Erythroblast (primary cell): ENCODE measurements at regions not wholly inside any gene's neighbourhood (a gene's known extent, or its start where the extent isn't known, plus 50 kb on each side); places are given as distances from the start of the nearest gene placed in this dataset.

Experiments used
- GATA1 ChIP-seq: IDR thresholded peaks from 2 replicates; pipeline ENCODE4 v1.6.1; 2011; ENCODE audit warnings: low read depth, mild to moderate bottlenecking, control low read depth, low read length, moderate library complexity
- POLR2A ChIP-seq: IDR thresholded peaks from 2 replicates; pipeline ENCODE4 v1.6.1; 2011; ENCODE audit warnings: mild to moderate bottlenecking, low read length

DNA sequence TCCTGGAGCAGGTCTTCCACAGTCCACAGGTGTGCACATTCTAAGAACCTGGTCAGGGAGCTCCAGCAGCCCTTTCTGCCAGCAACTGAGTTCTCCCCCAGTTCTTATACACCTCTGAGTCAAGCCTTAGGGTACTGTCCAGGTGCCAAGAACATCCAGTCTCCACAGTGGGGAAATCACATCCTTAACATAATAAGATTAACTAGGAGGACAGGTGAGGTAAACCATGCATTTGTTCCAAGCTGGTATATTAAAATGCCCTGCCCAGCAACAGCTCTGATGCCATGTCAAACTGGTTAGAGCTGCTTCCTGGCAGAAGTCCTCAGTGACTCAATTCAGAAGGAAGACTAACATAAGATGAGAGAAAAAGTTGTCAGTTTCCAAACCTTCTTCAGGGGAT lies 303.9 kb upstream of the SGK1 start:
- TF ChIP-seq POLR2A = no peak
- TF ChIP-seq GATA1 = no peak
